MM.1S (cell line): ENCODE measurements at regions not wholly inside any gene's neighbourhood (a gene's known extent, or its start where the extent isn't known, plus 50 kb on each side); places are given as distances from the start of the nearest gene placed in this dataset.
A peak's percentile ranks its signal among the peaks of the same experiment; 100 is the strongest.

ENCODE experiments used
- DNase-seq: peaks from one replicate; pipeline ENCODE4 v3.0.0-alpha.2; 2015
- H2AFZ ChIP-seq: fragments of 300-600 bp; sonication (generic); 2 replicates; pipeline ENCODE4 v1.6.0; 2016; ENCODE audit warnings: antibody characterized with exemption, low read length
- H3F3A ChIP-seq: fragments of 300-600 bp; sonication (generic); 2 replicates; pipeline ENCODE4 v1.6.1; 2016; ENCODE audit warnings: mild to moderate bottlenecking, antibody characterized with exemption, low read length, moderate library complexity, mixed read lengths; ENCODE audit not compliant: insufficient read depth
- H3K27ac ChIP-seq: fragments of 300-600 bp; sonication (generic); 2 replicates; pipeline ENCODE4 v1.5.1; 2016; ENCODE audit warnings: mild to moderate bottlenecking, low read length
- H3K27me3 ChIP-seq: fragments of 300-600 bp; sonication (generic); replicated peaks from 2 replicates; pipeline ENCODE4 v1.6.0; 2016; ENCODE audit warnings: low read length; ENCODE audit not compliant: insufficient read depth
- H3K36me3 ChIP-seq: fragments of 300-600 bp; sonication (generic); replicated peaks from 2 replicates; pipeline ENCODE4 v1.6.1; 2016; ENCODE audit warnings: mild to moderate bottlenecking, low read length, mixed read lengths; ENCODE audit not compliant: insufficient read depth
- H3K4me1 ChIP-seq: fragments of 300-600 bp; sonication (generic); 2 replicates; pipeline ENCODE4 v1.6.1; 2016; ENCODE audit warnings: low read length, mixed read lengths
- H3K4me2 ChIP-seq: fragments of 300-600 bp; sonication (generic); 2 replicates; pipeline ENCODE4 v1.6.0; 2016; ENCODE audit warnings: low read depth, low read length
- H3K4me3 ChIP-seq: fragments of 300-600 bp; sonication (generic); 2 replicates; pipeline ENCODE4 v1.5.1; 2016; ENCODE audit warnings: low read length, mixed read lengths
- H3K79me2 ChIP-seq: fragments of 300-600 bp; sonication (generic); 2 replicates; pipeline ENCODE4 v1.6.1; 2016; ENCODE audit warnings: mixed run types, low read length, mixed read lengths
- H3K9ac ChIP-seq: fragments of 300-600 bp; sonication (generic); 2 replicates; pipeline ENCODE4 v1.6.1; 2016; ENCODE audit warnings: low read length, mixed read lengths
- H3K9me2 ChIP-seq: fragments of 300-600 bp; sonication (generic); replicated peaks from 2 replicates; pipeline ENCODE4 v1.6.1; 2016; ENCODE audit warnings: mild to moderate bottlenecking, low read length, mixed read lengths; ENCODE audit not compliant: insufficient read depth
- H3K9me3 ChIP-seq: fragments of 300-600 bp; sonication (generic); replicated peaks from 2 replicates; pipeline ENCODE4 v1.6.1; 2016; ENCODE audit warnings: mild to moderate bottlenecking, low read length, mixed read lengths; ENCODE audit not compliant: insufficient read depth
- H4K20me1 ChIP-seq: fragments of 300-600 bp; sonication (generic); 2 replicates; pipeline ENCODE4 v1.6.1; 2016; ENCODE audit warnings: mild to moderate bottlenecking, low read length, moderate library complexity, mixed read lengths; ENCODE audit not compliant: insufficient read depth
- EZH2 ChIP-seq: fragments of 300-600 bp; sonication (generic); optimal IDR thresholded peaks from 2 replicates; pipeline ENCODE3; 2017; ENCODE audit warnings: low read depth, mild to moderate bottlenecking, antibody characterized with exemption, low read length, mixed read lengths
- EZH2phosphoT487 ChIP-seq: fragments of 300-600 bp; sonication (generic); IDR thresholded peaks from 2 replicates; pipeline ENCODE4 v1.6.1; 2018; ENCODE audit warnings: antibody characterized with exemption, low read length
- TF ChIP-seq, protein P1 (sequence below): fragments of 300-600 bp; sonication (generic); IDR thresholded peaks from 2 replicates; pipeline ENCODE4 v1.5.1; 2016; ENCODE audit warnings: antibody characterized with exemption, low read length, mixed read lengths

DNA sequence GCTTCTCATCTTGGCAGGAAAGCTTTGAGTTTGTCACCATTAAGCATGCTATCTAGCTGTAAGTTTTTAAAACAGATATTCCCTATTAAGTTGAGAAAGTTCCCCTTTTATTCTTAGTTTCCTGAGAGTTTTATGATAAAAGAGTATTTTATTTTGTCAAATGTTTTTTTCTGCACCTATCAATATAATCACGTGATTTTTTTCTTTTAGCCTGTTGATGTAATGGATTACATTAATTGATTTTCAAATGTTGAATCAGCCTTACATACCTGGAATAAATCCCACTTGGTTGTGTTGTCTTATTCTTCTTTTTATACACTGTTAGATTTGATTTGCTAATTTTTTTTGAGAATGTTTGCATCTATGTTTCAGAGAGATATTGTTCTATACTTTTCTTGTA is 179.5 kb downstream of the ZNF621 start:
- no peaks in the 10 kb centered on the region for H3K27me3 ChIP-seq
- H3K9ac ChIP-seq: no peak overlapping the region
- H2AFZ ChIP-seq: no peak overlapping the region
- H3K36me3 ChIP-seq: no peaks in the 10 kb centered on the region
- H3K9me2 ChIP-seq: no peaks in the 10 kb centered on the region
- DNase-seq: no peak
- H3K4me3 ChIP-seq: no peak overlapping the region
- no peak overlapping the region for H3K4me2 ChIP-seq
- no peaks in the 10 kb centered on the region for H3K4me1 ChIP-seq
- H4K20me1 ChIP-seq: no peaks in the 10 kb centered on the region
- no peaks in the 10 kb centered on the region for H3K79me2 ChIP-seq
- TF ChIP-seq EZH2phosphoT487: no peak
- TF ChIP-seq, protein P1, sequence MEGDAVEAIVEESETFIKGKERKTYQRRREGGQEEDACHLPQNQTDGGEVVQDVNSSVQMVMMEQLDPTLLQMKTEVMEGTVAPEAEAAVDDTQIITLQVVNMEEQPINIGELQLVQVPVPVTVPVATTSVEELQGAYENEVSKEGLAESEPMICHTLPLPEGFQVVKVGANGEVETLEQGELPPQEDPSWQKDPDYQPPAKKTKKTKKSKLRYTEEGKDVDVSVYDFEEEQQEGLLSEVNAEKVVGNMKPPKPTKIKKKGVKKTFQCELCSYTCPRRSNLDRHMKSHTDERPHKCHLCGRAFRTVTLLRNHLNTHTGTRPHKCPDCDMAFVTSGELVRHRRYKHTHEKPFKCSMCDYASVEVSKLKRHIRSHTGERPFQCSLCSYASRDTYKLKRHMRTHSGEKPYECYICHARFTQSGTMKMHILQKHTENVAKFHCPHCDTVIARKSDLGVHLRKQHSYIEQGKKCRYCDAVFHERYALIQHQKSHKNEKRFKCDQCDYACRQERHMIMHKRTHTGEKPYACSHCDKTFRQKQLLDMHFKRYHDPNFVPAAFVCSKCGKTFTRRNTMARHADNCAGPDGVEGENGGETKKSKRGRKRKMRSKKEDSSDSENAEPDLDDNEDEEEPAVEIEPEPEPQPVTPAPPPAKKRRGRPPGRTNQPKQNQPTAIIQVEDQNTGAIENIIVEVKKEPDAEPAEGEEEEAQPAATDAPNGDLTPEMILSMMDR: no peak
- no peak for TF ChIP-seq EZH2
- no peaks in the 10 kb centered on the region for H3K9me3 ChIP-seq
- no peak overlapping the region for H3K27ac ChIP-seq
- H3F3A ChIP-seq: no peaks in the 10 kb centered on the region

DNA sequence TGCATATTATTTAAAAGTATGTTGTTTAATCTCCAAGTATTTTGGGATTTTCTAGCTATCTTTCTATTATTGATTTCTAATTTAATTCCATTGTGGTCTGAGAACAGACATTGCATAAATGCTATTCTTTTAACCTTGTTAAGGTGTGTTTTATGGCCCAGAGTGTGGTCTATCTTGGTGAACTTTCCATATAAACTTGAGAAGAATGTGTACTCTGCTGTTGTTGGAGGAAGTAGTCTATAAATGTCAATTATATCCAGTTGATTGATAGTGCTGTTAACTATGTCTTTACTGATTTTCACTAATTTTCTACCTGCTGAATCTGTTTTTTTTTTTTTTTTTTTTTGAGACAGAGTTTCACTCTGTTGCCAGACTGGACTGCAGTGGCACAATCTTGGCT is 180.9 kb downstream of the ZNF621 start:
- Histone ChIP-seq H3K27me3 (no peaks in the 10 kb centered on the region), H3K4me3 (no peak overlapping the region), H3K9ac (no peak overlapping the region), H3K9me2 (no peaks in the 10 kb centered on the region), H3K9me3 (no peaks in the 10 kb centered on the region), H3F3A (no peaks in the 10 kb centered on the region), H2AFZ (no peak overlapping the region), H3K79me2 (no peaks in the 10 kb centered on the region), H3K4me2 (no peak overlapping the region), H4K20me1 (no peaks in the 10 kb centered on the region), H3K36me3 (no peaks in the 10 kb centered on the region), H3K27ac (no peak overlapping the region), H3K4me1 (no peaks in the 10 kb centered on the region)
- TF ChIP-seq EZH2phosphoT487: no peak
- no peak for TF ChIP-seq EZH2
- TF ChIP-seq, protein P1: no peak
- DNase-seq: no peak

DNA sequence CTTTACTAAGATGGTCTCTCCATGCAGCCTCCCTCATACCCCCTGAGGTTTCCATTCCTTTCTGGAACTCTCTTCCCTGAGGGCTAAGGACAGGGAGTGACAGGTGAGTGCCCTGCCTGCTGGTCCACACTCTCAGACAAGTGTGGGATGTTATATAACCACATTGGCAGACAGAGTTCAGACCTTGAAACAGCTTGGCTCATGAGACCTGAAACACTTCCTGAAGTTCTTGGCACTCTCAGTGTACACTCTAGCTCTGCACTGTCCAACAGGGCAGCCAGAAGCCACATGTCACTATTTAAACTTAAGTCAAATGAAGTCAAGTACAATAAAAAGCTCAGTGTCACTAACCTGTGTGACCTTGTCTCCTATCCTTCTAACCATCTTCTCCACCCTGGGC is 188.5 kb downstream of the ZNF621 start:
- Histone ChIP-seq H3K4me1 (peaks cover 45% of the 10 kb centered on the region), H3K36me3 (no peaks in the 10 kb centered on the region), H3K9me3 (no peaks in the 10 kb centered on the region), H3K27ac (peak overlapping the region; percentile 46; the same call in 1 of the 2 replicates), H3K79me2 (no peaks in the 10 kb centered on the region), H3F3A (peaks cover 7% of the 10 kb centered on the region; the same call in 1 of the 2 replicates), H3K4me2 (peak overlapping the region; percentile 14; the same call in 1 of the 2 replicates), H3K4me3 (no peak overlapping the region), H3K9ac (no peak overlapping the region), H3K27me3 (no peaks in the 10 kb centered on the region), H3K9me2 (no peaks in the 10 kb centered on the region), H2AFZ (no peak overlapping the region), H4K20me1 (no peaks in the 10 kb centered on the region)
- TF ChIP-seq, protein P1: no peak
- no peak for TF ChIP-seq EZH2
- TF ChIP-seq EZH2phosphoT487: no peak
- DNase-seq: peak; percentile 51

DNA sequence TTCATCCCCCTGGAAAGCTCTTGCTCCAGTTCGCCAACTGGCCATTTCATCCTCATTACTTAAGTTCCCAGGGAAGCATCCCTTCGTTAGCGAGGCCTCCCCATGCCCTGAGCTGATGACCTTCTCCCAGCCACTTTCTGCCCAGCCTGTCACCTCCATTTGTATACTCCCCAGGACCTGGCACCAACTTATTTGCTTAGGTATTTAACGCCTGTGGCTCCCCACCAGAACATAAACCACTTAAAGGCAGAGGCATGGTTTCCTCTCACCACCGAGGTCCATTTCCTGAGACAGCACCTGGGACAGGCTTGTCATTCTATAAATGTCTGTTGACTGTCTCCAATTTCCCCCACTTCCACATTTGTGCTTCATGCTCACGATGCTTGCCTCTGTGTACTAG is 189.0 kb downstream of the ZNF621 start:
- Histone ChIP-seq H3K4me3 (no peak overlapping the region), H3K27me3 (no peaks in the 10 kb centered on the region), H3K79me2 (no peaks in the 10 kb centered on the region), H2AFZ (no peak overlapping the region), H3K9ac (no peak overlapping the region), H3K9me2 (no peaks in the 10 kb centered on the region), H3K4me1 (peaks cover 50% of the 10 kb centered on the region), H3K9me3 (no peaks in the 10 kb centered on the region), H3K36me3 (no peaks in the 10 kb centered on the region), H3K27ac (peak overlapping the region; percentile 46; the same call in 1 of the 2 replicates), H3K4me2 (peak overlapping the region; percentile 14; the same call in 1 of the 2 replicates), H4K20me1 (no peaks in the 10 kb centered on the region), H3F3A (peaks cover 12% of the 10 kb centered on the region; the same call in 1 of the 2 replicates)
- TF ChIP-seq, protein P1: no peak
- TF ChIP-seq EZH2 (no peak), EZH2phosphoT487 (no peak)
- DNase-seq: peak; percentile 82
